Epithelial cell of proximal tubule (primary cell): ENCODE measurements at regions not wholly inside any gene's neighbourhood (a gene's known extent, or its start where the extent isn't known, plus 50 kb on each side); places are given as distances from the start of the nearest gene placed in this dataset.

ENCODE experiments used
- DNase-seq: peaks from one replicate; pipeline ENCODE4 v3.0.0-alpha.2; 2011; ENCODE audit warnings: low read depth
- H3K4me3 ChIP-seq: 2 replicates; pipeline ENCODE4 v1.5.1; 2011; ENCODE audit warnings: low read depth, mild to moderate bottlenecking, low read length
- TF ChIP-seq, protein P1 (sequence below): conservative IDR thresholded peaks from 2 replicates; pipeline ENCODE4 v1.5.1; 2012; ENCODE audit warnings: low read depth, mild to moderate bottlenecking, low read length

DNA sequence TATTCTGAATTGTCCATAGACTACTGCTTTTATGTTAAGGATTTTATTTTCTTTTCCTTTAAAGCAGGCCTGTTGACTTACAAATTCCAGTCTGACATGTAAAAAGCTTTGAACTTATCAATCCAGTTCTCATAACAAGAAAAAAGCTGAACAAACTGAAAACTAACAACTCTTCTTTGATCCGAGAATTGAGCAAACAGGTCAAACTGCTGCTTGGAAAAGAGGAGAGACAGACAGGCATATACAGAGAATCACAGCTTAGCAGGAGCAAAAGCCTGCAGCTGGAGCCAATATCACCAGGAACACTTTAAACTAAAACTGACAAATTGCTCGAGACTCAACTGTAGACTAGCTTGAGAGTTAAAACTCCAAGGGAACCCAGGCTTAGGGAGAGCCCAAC is 85.8 kb downstream of the HINT1 start:
- TF ChIP-seq, protein P1, sequence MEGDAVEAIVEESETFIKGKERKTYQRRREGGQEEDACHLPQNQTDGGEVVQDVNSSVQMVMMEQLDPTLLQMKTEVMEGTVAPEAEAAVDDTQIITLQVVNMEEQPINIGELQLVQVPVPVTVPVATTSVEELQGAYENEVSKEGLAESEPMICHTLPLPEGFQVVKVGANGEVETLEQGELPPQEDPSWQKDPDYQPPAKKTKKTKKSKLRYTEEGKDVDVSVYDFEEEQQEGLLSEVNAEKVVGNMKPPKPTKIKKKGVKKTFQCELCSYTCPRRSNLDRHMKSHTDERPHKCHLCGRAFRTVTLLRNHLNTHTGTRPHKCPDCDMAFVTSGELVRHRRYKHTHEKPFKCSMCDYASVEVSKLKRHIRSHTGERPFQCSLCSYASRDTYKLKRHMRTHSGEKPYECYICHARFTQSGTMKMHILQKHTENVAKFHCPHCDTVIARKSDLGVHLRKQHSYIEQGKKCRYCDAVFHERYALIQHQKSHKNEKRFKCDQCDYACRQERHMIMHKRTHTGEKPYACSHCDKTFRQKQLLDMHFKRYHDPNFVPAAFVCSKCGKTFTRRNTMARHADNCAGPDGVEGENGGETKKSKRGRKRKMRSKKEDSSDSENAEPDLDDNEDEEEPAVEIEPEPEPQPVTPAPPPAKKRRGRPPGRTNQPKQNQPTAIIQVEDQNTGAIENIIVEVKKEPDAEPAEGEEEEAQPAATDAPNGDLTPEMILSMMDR, result no peak
- no peak overlapping the region for H3K4me3 ChIP-seq
- DNase-seq, result no peak

DNA sequence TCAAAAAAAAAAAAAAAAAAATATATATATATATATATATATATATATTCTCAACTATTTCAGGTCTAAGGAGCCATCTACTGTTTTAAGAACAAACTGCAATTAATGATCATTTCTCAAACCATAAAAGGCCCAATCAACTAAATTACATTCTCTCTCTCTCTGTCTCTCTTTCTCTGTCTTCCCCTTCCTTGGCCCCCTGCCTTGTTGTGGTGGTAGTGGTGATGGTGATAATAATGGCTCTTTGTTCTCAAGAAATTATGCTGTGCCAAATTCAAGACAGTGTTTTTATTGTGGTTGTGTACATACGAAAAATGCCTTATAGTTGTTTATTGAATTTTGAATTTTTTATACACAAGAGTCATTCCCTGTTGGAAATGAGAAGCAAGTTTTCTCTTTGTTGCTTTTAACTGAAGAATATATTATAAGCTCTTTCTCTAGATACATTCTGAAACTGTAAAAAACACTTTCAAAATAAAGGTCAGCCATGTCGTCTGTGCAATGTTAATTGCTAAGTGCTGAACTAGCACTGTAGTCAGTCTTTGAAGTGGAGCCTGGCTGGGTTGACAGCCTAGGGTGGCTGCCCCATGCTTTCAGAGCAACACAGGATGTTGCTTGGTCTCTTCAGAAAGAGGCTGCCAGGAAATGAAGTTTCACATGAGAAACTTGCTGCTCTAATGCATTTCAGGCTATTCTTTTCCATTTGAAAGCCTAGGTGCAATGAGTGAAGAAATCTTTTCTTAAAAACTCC is 96.0 kb downstream of the HINT1 start:
- TF ChIP-seq, protein P1, result no peak
- no peak overlapping the region for H3K4me3 ChIP-seq
- no peak for DNase-seq

DNA sequence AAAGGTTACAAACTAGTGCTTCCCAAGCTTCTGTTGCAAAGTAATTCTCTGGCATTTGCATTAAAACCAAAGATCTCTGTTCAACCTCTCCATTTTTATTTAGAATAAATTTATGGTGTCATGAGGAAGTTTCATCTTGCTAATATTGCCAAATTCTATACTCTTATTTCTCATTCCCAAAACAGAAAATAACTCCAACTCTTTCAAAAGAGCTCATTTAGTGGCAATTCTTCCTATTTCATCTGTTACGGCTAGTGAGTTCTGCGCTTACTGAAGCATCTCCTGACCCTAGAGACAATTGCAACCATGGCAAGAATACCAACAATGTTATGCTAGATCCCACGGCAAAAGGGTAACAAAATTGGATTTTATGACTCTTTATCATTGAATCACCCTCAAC is 97.0 kb downstream of the HINT1 start:
- no peak for DNase-seq
- no peak overlapping the region for H3K4me3 ChIP-seq
- TF ChIP-seq, protein P1, result no peak

DNA sequence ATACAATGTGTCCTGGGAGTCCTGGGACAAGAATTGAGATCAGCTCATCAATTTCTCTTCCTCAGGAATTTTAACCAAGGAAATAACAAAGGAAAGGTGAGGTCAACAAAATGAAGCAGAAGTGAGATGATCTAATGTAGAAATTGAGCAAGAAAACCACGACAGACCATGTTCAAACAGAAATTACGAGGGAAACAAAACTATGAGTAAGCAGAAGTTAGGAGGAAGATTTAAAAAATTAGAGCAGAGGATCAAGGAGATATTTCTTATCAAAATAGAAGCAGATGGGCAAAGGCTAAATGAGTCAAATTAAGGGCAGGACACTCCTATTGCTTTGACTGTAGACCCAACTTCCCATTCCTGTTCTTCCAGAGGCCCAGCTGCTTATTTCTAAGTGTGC is 97.4 kb downstream of the HINT1 start:
- TF ChIP-seq, protein P1, result no peak
- H3K4me3 ChIP-seq, result no peak overlapping the region
- no peak for DNase-seq

DNA sequence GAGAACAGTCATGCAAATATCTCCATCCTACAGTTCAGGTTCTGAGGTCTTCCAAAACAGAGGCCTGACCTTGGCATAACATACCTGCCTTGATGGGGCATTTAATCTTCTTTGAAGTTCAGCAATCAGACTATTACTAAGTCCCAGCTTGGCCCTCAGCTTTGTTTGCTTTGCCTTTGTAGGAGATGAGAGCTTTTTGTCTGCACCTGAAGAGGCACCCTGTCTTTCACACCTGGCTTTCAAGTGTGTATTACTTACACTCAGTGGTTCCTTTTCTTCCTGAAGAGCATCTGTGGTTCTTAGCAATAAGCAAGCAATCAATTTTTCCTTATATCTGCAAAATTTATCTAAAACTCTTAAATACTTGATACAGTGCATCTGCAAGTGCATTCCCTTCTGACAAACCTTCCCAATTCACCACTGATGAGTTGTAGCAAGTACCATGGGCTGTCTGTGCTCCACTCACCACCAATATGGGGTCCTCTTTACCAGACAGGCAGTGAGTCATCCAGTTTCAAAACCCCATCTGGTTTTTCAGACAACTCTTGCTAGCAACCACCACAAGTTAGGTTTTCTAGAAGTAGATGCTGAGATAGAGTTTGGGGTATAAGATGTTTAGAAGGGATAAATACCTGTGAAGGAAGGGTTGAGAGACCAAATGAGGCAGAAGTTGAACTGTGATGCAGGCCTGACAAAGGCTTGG is 100.2 kb downstream of the HINT1 start:
- TF ChIP-seq, protein P1, result no peak
- no peak for DNase-seq
- H3K4me3 ChIP-seq, result no peak overlapping the region

DNA sequence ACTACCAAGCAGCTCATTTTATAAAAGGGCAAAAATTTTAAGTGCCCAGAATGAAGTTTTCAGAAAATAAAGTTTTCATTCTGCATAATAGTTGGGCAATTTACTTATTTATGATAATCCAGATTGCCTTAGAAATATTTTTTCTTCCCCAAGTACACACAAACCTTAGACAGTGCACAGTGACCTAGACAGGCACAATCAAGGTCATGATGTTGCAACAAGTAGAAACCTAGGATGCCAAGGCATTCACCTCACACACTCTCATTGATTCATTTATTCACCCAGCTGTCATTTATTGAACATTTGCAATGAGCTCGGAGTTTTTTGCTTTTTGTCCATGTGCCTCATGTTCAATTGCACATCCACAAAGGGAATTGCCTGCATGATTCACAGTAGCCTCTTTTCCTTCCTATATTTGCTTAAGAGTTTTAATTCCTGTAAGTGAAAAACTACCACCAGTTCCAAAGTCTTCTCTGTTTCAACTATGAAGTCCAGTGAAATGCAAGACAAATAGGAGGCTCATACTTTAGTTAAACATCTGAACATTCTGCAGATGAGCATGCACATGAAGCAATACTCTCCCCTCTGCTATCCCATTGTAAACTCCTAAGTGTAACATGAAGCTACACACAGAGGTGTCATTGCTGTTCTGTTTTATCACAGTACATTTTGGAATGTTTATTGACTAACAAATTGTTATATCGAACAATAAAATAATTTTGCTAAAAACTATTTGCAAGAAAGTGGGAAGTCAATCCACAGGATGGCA is 122.9 kb downstream of the HINT1 start:
- no peak for DNase-seq
- TF ChIP-seq, protein P1, result no peak
- no peak overlapping the region for H3K4me3 ChIP-seq
